HCT116 (cell line): ENCODE measurements at regions not wholly inside any gene's neighbourhood (a gene's known extent, or its start where the extent isn't known, plus 50 kb on each side); places are given as distances from the start of the nearest gene placed in this dataset.

Experiments
- CTCF ChIP-seq, 3 experiments: fragments of 200-600 bp in 1 of 3; sonication (generic) in 1 of 3; IDR thresholded peaks in 2 of 3; conservative IDR thresholded peaks in 1 of 3; 2 replicates each; pipeline ENCODE4 v1.5.1; 2012 to 2017; ENCODE audit warnings: low read depth in 2 of 3, low read length in 2 of 3, antibody characterized with exemption in 1 of 3, borderline replicate concordance in 1 of 3, control low read depth in 1 of 3, mild to moderate bottlenecking in 1 of 3, mixed read lengths in 1 of 3, mixed run types in 1 of 3, moderate library complexity in 1 of 3; ENCODE audit not compliant: insufficient read depth in 1 of 3
- EZH2 ChIP-seq: fragments of 200-600 bp; sonication (generic); IDR thresholded peaks from 2 replicates; pipeline ENCODE4 v1.6.1; 2017; ENCODE audit warnings: antibody characterized with exemption, mixed run types
- MAX ChIP-seq: IDR thresholded peaks from 2 replicates; pipeline ENCODE4 v1.6.1; 2012
- POLR2A ChIP-seq: IDR thresholded peaks from 2 replicates; pipeline ENCODE4 v1.7.0; 2011; ENCODE audit warnings: borderline replicate concordance; ENCODE audit not compliant: insufficient read depth, insufficient read length; ENCODE audit errors: extremely low read depth
- REST ChIP-seq: IDR thresholded peaks from 2 replicates; pipeline ENCODE4 v1.6.1; 2012; ENCODE audit warnings: low read depth
- TCF7L2 ChIP-seq: IDR thresholded peaks from 2 replicates; pipeline ENCODE4 v1.7.0; 2011; ENCODE audit warnings: borderline replicate concordance, inconsistent platforms; ENCODE audit not compliant: insufficient read depth, insufficient read length; ENCODE audit errors: extremely low read depth
- ZFX ChIP-seq: fragments of 450-650 bp; IDR thresholded peaks from 2 replicates; pipeline ENCODE4 v1.6.1; 2017

- TF ChIP-seq ZFX (no peak), MAX (no peak), CTCF (IDR thresholded peaks at IDR 0.05 in 2 of 3, conservative IDR thresholded peaks at IDR 0.05 in 1 of 3; ENCODE audit: borderline replicate concordance in 1 of 3, insufficient read depth in 1 of 3, low read depth in 2 of 3, low read length in 2 of 3) (no peak), POLR2A (no peak), TCF7L2 (no peak), REST (no peak), EZH2 (no peak)
Observed at GRCh38 chr3:30549600-30549999, 56.8 kb upstream of the TGFBR2 start.
